Neural cell (in vitro differentiated cells): ENCODE measurements at regions not wholly inside any gene's neighbourhood (a gene's known extent, or its start where the extent isn't known, plus 50 kb on each side); places are given as distances from the start of the nearest gene placed in this dataset.

ENCODE experiments used
- H2AFZ ChIP-seq: fragments of 200-600, 300-800 bp; sonication (generic), shearing (Covaris generic); 2 replicates; pipeline ENCODE4 v1.6.0; 2014; ENCODE audit warnings: low read depth, mild to moderate bottlenecking, antibody characterized with exemption, low read length, moderate library complexity
- H3F3A ChIP-seq: fragments of 200-600 bp; shearing (Covaris generic); 2 replicates; pipeline ENCODE4 v1.6.1; 2016; ENCODE audit warnings: mild to moderate bottlenecking, moderate library complexity, mixed read lengths, antibody characterized with exemption, low read length; ENCODE audit not compliant: insufficient read depth, poor library complexity, severe bottlenecking
- H3K27ac ChIP-seq: fragments of 200-600, 300-800 bp; sonication (generic), shearing (Covaris generic); 2 replicates; pipeline ENCODE4 v1.5.1; 2014; ENCODE audit warnings: mild to moderate bottlenecking, low read length, moderate library complexity
- H3K27me3 ChIP-seq: fragments of 300-800, 200-600 bp; sonication (generic), shearing (Covaris generic); 2 replicates; pipeline ENCODE4 v1.6.0; 2014; ENCODE audit warnings: mild to moderate bottlenecking, low read depth, low read length, moderate library complexity; ENCODE audit not compliant: insufficient read depth
- H3K36me3 ChIP-seq: fragments of 300-800, 200-600 bp; sonication (generic), shearing (Covaris generic); 2 replicates; pipeline ENCODE4 v1.5.1; 2014; ENCODE audit warnings: mild to moderate bottlenecking, antibody characterized with exemption, low read length, moderate library complexity; ENCODE audit not compliant: insufficient read depth
- H3K4me2 ChIP-seq: fragments of 300-800, 200-600 bp; sonication (generic), shearing (Covaris generic); 2 replicates; pipeline ENCODE4 v1.6.0; 2014; ENCODE audit warnings: mild to moderate bottlenecking, low read length
- H3K4me3 ChIP-seq: fragments of 300-800, 200-600 bp; sonication (generic), shearing (Covaris generic); 2 replicates; pipeline ENCODE4 v1.5.1; 2014; ENCODE audit warnings: mild to moderate bottlenecking, low read length, moderate library complexity
- H3K79me2 ChIP-seq: fragments of 200-600 bp; shearing (Covaris generic); replicated peaks from 2 replicates; pipeline ENCODE4 v1.6.0; 2014; ENCODE audit warnings: mild to moderate bottlenecking, low read length, moderate library complexity; ENCODE audit not compliant: insufficient read depth
- H3K9ac ChIP-seq: fragments of 300-800, 200-600 bp; sonication (generic), shearing (Covaris generic); 2 replicates; pipeline ENCODE4 v1.6.1; 2016; ENCODE audit warnings: mild to moderate bottlenecking, low read length, mixed read lengths
- H3K9me2 ChIP-seq: fragments of 200-600 bp; shearing (Covaris generic); 2 replicates; pipeline ENCODE4 v1.6.1; 2016; ENCODE audit warnings: mild to moderate bottlenecking, low read length, mixed read lengths; ENCODE audit not compliant: insufficient read depth
- H3K9me3 ChIP-seq: fragments of 200-600, 300-800 bp; sonication (generic), shearing (Covaris generic); 2 replicates; pipeline ENCODE4 v1.6.1; 2016; ENCODE audit warnings: mild to moderate bottlenecking, mixed run types, low read length, moderate library complexity, mixed read lengths
- H4K20me1 ChIP-seq: fragments of 200-600 bp; shearing (Covaris generic); 2 replicates; pipeline ENCODE4 v1.6.1; 2016; ENCODE audit warnings: mild to moderate bottlenecking, mixed run types; ENCODE audit not compliant: insufficient read depth
- EP300 ChIP-seq: fragments of 450-650 bp; conservative IDR thresholded peaks from 2 replicates; pipeline ENCODE4 v1.6.1; 2014; ENCODE audit warnings: antibody characterized with exemption, mild to moderate bottlenecking, moderate library complexity; ENCODE audit not compliant: poor library complexity, severe bottlenecking
- EZH2 ChIP-seq: fragments of 200-600, 300-800 bp; shearing (Covaris generic), sonication (generic); IDR thresholded peaks from 2 replicates; pipeline ENCODE4 v1.6.1; 2014; ENCODE audit warnings: antibody characterized with exemption, low read length, borderline replicate concordance, mild to moderate bottlenecking; ENCODE audit not compliant: insufficient read depth, poor library complexity, severe bottlenecking
- MXI1 ChIP-seq: fragments of 450-650 bp; conservative IDR thresholded peaks from 2 replicates; pipeline ENCODE4 v1.6.1; 2014; ENCODE audit warnings: antibody characterized with exemption, mild to moderate bottlenecking; ENCODE audit not compliant: poor library complexity, severe bottlenecking
- POLR2AphosphoS5 ChIP-seq: IDR thresholded peaks from 2 replicates; pipeline ENCODE4 v1.6.1; 2012
- RAD21 ChIP-seq: fragments of 450-650 bp; conservative IDR thresholded peaks from 2 replicates; pipeline ENCODE4 v1.6.1; 2014; ENCODE audit warnings: antibody characterized with exemption, mild to moderate bottlenecking, moderate library complexity
- SMC3 ChIP-seq: fragments of 450-650 bp; conservative IDR thresholded peaks from 2 replicates; pipeline ENCODE4 v1.6.1; 2014; ENCODE audit warnings: antibody characterized with exemption, mild to moderate bottlenecking, moderate library complexity; ENCODE audit not compliant: poor library complexity
- TAF1 ChIP-seq: IDR thresholded peaks from 2 replicates; pipeline ENCODE4 v1.6.1; 2012; ENCODE audit warnings: low read depth
- TF ChIP-seq, protein P1 (sequence below): IDR thresholded peaks from 2 replicates; pipeline ENCODE4 v1.6.1; 2012; ENCODE audit warnings: borderline replicate concordance
- TF ChIP-seq, protein P2 (sequence below): fragments of 450-650 bp; IDR thresholded peaks from 2 replicates; pipeline ENCODE4 v1.5.1; 2014; ENCODE audit warnings: antibody characterized with exemption, mild to moderate bottlenecking, moderate library complexity; ENCODE audit not compliant: poor library complexity, severe bottlenecking

DNA sequence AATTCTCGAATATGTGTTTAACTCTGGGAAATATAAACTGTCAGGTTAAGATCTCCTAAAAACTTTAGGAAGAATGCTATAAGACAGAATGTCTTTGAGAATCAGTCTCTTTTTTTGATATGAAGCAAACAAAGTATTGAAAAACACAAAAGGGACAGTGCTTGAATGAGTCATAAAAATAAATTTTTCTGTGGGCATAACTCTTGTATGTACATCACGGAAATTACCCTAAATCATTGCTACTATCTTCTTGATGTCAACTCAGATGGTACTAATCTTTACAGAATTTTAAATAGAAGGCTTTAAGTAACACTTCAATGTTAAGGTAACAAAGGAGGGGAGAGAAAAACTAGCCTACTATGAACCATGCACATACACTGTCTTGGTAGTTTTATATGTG is 244.0 kb upstream of the AMIGO2 start:
- Histone ChIP-seq H3K9me3 (no peaks in the 10 kb centered on the region), H3F3A (no peaks in the 10 kb centered on the region)
- TF ChIP-seq POLR2AphosphoS5 (no peak), EZH2 (no peak), MXI1 (no peak), EP300 (no peak), SMC3 (no peak), TAF1 (no peak), RAD21 (no peak)
- TF ChIP-seq, protein P1, sequence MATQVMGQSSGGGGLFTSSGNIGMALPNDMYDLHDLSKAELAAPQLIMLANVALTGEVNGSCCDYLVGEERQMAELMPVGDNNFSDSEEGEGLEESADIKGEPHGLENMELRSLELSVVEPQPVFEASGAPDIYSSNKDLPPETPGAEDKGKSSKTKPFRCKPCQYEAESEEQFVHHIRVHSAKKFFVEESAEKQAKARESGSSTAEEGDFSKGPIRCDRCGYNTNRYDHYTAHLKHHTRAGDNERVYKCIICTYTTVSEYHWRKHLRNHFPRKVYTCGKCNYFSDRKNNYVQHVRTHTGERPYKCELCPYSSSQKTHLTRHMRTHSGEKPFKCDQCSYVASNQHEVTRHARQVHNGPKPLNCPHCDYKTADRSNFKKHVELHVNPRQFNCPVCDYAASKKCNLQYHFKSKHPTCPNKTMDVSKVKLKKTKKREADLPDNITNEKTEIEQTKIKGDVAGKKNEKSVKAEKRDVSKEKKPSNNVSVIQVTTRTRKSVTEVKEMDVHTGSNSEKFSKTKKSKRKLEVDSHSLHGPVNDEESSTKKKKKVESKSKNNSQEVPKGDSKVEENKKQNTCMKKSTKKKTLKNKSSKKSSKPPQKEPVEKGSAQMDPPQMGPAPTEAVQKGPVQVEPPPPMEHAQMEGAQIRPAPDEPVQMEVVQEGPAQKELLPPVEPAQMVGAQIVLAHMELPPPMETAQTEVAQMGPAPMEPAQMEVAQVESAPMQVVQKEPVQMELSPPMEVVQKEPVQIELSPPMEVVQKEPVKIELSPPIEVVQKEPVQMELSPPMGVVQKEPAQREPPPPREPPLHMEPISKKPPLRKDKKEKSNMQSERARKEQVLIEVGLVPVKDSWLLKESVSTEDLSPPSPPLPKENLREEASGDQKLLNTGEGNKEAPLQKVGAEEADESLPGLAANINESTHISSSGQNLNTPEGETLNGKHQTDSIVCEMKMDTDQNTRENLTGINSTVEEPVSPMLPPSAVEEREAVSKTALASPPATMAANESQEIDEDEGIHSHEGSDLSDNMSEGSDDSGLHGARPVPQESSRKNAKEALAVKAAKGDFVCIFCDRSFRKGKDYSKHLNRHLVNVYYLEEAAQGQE: no peak
- TF ChIP-seq, protein P2, sequence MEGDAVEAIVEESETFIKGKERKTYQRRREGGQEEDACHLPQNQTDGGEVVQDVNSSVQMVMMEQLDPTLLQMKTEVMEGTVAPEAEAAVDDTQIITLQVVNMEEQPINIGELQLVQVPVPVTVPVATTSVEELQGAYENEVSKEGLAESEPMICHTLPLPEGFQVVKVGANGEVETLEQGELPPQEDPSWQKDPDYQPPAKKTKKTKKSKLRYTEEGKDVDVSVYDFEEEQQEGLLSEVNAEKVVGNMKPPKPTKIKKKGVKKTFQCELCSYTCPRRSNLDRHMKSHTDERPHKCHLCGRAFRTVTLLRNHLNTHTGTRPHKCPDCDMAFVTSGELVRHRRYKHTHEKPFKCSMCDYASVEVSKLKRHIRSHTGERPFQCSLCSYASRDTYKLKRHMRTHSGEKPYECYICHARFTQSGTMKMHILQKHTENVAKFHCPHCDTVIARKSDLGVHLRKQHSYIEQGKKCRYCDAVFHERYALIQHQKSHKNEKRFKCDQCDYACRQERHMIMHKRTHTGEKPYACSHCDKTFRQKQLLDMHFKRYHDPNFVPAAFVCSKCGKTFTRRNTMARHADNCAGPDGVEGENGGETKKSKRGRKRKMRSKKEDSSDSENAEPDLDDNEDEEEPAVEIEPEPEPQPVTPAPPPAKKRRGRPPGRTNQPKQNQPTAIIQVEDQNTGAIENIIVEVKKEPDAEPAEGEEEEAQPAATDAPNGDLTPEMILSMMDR: no peak

DNA sequence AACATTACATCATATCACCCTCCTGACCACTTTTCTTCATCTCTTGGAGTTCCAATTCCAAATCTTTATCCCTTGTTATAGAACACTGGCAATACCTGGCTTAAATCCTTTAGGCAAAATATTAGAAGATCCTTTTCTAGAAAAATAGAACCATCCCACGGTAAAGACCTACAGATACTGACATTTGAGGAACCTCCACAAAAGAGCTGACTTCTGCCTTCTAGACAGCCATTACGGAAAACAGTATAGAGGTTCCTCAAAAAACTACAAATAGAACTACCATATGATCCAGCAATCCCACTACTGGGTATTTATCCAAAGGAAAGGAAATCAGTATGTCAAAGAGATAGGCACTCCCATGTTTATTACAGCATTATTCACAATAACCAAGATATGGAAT is 241.7 kb upstream of the AMIGO2 start:
- no peak overlapping the region for H3K4me3 ChIP-seq
- H2AFZ ChIP-seq: no peak overlapping the region
- TF ChIP-seq EZH2 (no peak), TAF1 (no peak), SMC3 (no peak), EP300 (no peak), MXI1 (no peak), RAD21 (no peak), POLR2AphosphoS5 (no peak)
- TF ChIP-seq, protein P2: no peak
- TF ChIP-seq, protein P1: no peak
- no peaks in the 10 kb centered on the region for H3K79me2 ChIP-seq
- no peak overlapping the region for H3K27ac ChIP-seq
- H3K27me3 ChIP-seq: no peaks in the 10 kb centered on the region
- H4K20me1 ChIP-seq: no peaks in the 10 kb centered on the region
- no peaks in the 10 kb centered on the region for H3F3A ChIP-seq
- H3K36me3 ChIP-seq: no peaks in the 10 kb centered on the region
- no peak overlapping the region for H3K9ac ChIP-seq
- no peaks in the 10 kb centered on the region for H3K9me3 ChIP-seq
- H3K9me2 ChIP-seq: no peaks in the 10 kb centered on the region
- no peak overlapping the region for H3K4me2 ChIP-seq

More for the DNA sequence above, 244.0 kb upstream of the AMIGO2 start:
- Histone ChIP-seq H3K27me3 (no peaks in the 10 kb centered on the region), H3K9ac (no peak overlapping the region), H3K4me2 (no peak overlapping the region), H3K36me3 (no peaks in the 10 kb centered on the region), H3K4me3 (no peak overlapping the region), H3K27ac (no peak overlapping the region), H2AFZ (no peak overlapping the region), H3K9me2 (no peaks in the 10 kb centered on the region), H3K79me2 (no peaks in the 10 kb centered on the region), H4K20me1 (no peaks in the 10 kb centered on the region)
